ACC112 (cell line): ENCODE measurements at regions not wholly inside any gene's neighbourhood (a gene's known extent, or its start where the extent isn't known, plus 50 kb on each side); places are given as distances from the start of the nearest gene placed in this dataset.
"Not testable (repeated sequence)": the region's sequence is repeated elsewhere in the genome, so short reads cannot be mapped to it uniquely, and the experiment has no call there.

ENCODE experiments used
- H2AFZ ChIP-seq: fragments of 200-600 bp; sonication (generic); one replicate; pipeline ENCODE4 v1.6.0; 2017; ENCODE audit warnings: antibody characterized with exemption, low read length; ENCODE audit not compliant: unreplicated experiment
- H3K27ac ChIP-seq: fragments of 200-600 bp; sonication (generic); 2 replicates; pipeline ENCODE4 v1.5.1; 2014; ENCODE audit warnings: low read depth, mild to moderate bottlenecking, antibody characterized with exemption, low read length, moderate library complexity
- H3K27me3 ChIP-seq: fragments of 200-600 bp; sonication (generic); 2 replicates; pipeline ENCODE4 v1.6.1; 2014; ENCODE audit warnings: mild to moderate bottlenecking, antibody characterized with exemption, low read length, moderate library complexity, mixed read lengths; ENCODE audit not compliant: insufficient read depth
- H3K36me3 ChIP-seq: fragments of 200-600 bp; sonication (generic); 2 replicates; pipeline ENCODE4 v1.6.1; 2016; ENCODE audit warnings: mild to moderate bottlenecking, antibody characterized with exemption, low read length, moderate library complexity, mixed read lengths; ENCODE audit not compliant: insufficient read depth
- H3K4me1 ChIP-seq: fragments of 200-600 bp; sonication (generic); one replicate; pipeline ENCODE4 v1.6.1; 2016; ENCODE audit warnings: low read length, mixed read lengths; ENCODE audit not compliant: insufficient read depth, unreplicated experiment, control insufficient read depth
- H3K4me3 ChIP-seq: fragments of 200-600 bp; sonication (generic); 2 replicates; pipeline ENCODE4 v1.5.1; 2014; ENCODE audit warnings: mild to moderate bottlenecking, low read depth, low read length
- H3K79me2 ChIP-seq: fragments of 200-600 bp; sonication (generic); one replicate; pipeline ENCODE4 v1.6.0; 2016; ENCODE audit warnings: low read length; ENCODE audit not compliant: control insufficient read depth, unreplicated experiment, insufficient read depth

GRCh38 chr4:132813061-132813460 is 336.0 kb upstream of the PCDH10 start:
- not testable (repeated sequence) for H3K79me2 ChIP-seq, H3K4me3 ChIP-seq, H3K27me3 ChIP-seq, H2AFZ ChIP-seq, H3K27ac ChIP-seq, H3K36me3 ChIP-seq, H3K4me1 ChIP-seq

- Histone ChIP-seq H3K4me3 (no peak overlapping the region), H3K36me3 (no peaks in the 10 kb centered on the region), H3K27me3 (no peaks in the 10 kb centered on the region), H3K27ac (no peak overlapping the region), H2AFZ (no peak overlapping the region), H3K4me1 (no peaks in the 10 kb centered on the region), H3K79me2 (no peaks in the 10 kb centered on the region)
These were observed 331.0 kb upstream of the PCDH10 start for GRCh38 chr4:132818091-132818490.

GRCh38 chr4:132823419-132823818 is 325.7 kb upstream of the PCDH10 start:
- H3K79me2 ChIP-seq = no peaks in the 10 kb centered on the region
- no peak overlapping the region for H2AFZ ChIP-seq
- H3K27ac ChIP-seq = no peak overlapping the region
- no peaks in the 10 kb centered on the region for H3K36me3 ChIP-seq
- H3K4me1 ChIP-seq = no peaks in the 10 kb centered on the region
- H3K4me3 ChIP-seq = no peak overlapping the region
- H3K27me3 ChIP-seq = no peaks in the 10 kb centered on the region

- no peaks in the 10 kb centered on the region for H3K4me1 ChIP-seq
- H2AFZ ChIP-seq = no peak overlapping the region
- 0 out of 2 replicates have a peak overlapping the region, but pooled peaks have one; percentile 14 for H3K4me3 ChIP-seq
- no peaks in the 10 kb centered on the region for H3K36me3 ChIP-seq
- no peaks in the 10 kb centered on the region for H3K79me2 ChIP-seq
- no peaks in the 10 kb centered on the region for H3K27me3 ChIP-seq
- no peak overlapping the region for H3K27ac ChIP-seq
These were observed 324.3 kb upstream of the PCDH10 start for GRCh38 chr4:132824761-132825160.

GRCh38 chr4:132827522-132827921 is 321.6 kb upstream of the PCDH10 start:
- Histone ChIP-seq H3K4me3 (no peak overlapping the region), H2AFZ (no peak overlapping the region)

GRCh38 chr4:132838244-132838643 is 310.9 kb upstream of the PCDH10 start:
- Histone ChIP-seq H3K27me3 (no peaks in the 10 kb centered on the region), H3K27ac (no peak overlapping the region), H3K4me3 (no peak overlapping the region), H3K36me3 (no peaks in the 10 kb centered on the region), H2AFZ (no peak overlapping the region), H3K4me1 (no peaks in the 10 kb centered on the region), H3K79me2 (no peaks in the 10 kb centered on the region)

More at GRCh38 chr4:132827522-132827921, 321.6 kb upstream of the PCDH10 start:
- Histone ChIP-seq H3K27ac (no peak overlapping the region), H3K27me3 (no peaks in the 10 kb centered on the region), H3K4me1 (no peaks in the 10 kb centered on the region), H3K36me3 (no peaks in the 10 kb centered on the region), H3K79me2 (no peaks in the 10 kb centered on the region)

GRCh38 chr4:132839070-132839469 is 310.0 kb upstream of the PCDH10 start:
- no peaks in the 10 kb centered on the region for H3K79me2 ChIP-seq

GRCh38 chr4:132859929-132860328 is 289.2 kb upstream of the PCDH10 start:
- Histone ChIP-seq H3K4me1 (no peaks in the 10 kb centered on the region), H3K27ac (no peak overlapping the region), H3K27me3 (no peaks in the 10 kb centered on the region), H3K36me3 (no peaks in the 10 kb centered on the region), H3K79me2 (no peaks in the 10 kb centered on the region), H3K4me3 (no peak overlapping the region), H2AFZ (no peak overlapping the region)

More at GRCh38 chr4:132839070-132839469, 310.0 kb upstream of the PCDH10 start:
- no peak overlapping the region for H3K27ac ChIP-seq
- H3K36me3 ChIP-seq = no peaks in the 10 kb centered on the region
- no peaks in the 10 kb centered on the region for H3K4me1 ChIP-seq
- no peak overlapping the region for H3K4me3 ChIP-seq
- no peak overlapping the region for H2AFZ ChIP-seq
- no peaks in the 10 kb centered on the region for H3K27me3 ChIP-seq

GRCh38 chr4:132860976-132861375 is 288.1 kb upstream of the PCDH10 start:
- no peak overlapping the region for H3K27ac ChIP-seq
- H3K27me3 ChIP-seq = no peaks in the 10 kb centered on the region
- no peaks in the 10 kb centered on the region for H3K36me3 ChIP-seq
- H3K4me1 ChIP-seq = no peaks in the 10 kb centered on the region
- H2AFZ ChIP-seq = no peak overlapping the region
- H3K4me3 ChIP-seq = no peak overlapping the region
- no peaks in the 10 kb centered on the region for H3K79me2 ChIP-seq

- H3K27me3 ChIP-seq = no peaks in the 10 kb centered on the region
- H3K4me1 ChIP-seq = no peaks in the 10 kb centered on the region
- no peak overlapping the region for H3K4me3 ChIP-seq
- H3K36me3 ChIP-seq = no peaks in the 10 kb centered on the region
- no peak overlapping the region for H2AFZ ChIP-seq
- H3K79me2 ChIP-seq = no peaks in the 10 kb centered on the region
- H3K27ac ChIP-seq = no peak overlapping the region
These were observed 285.5 kb upstream of the PCDH10 start for GRCh38 chr4:132863619-132864018.

- Histone ChIP-seq H2AFZ (no peak overlapping the region), H3K27ac (no peak overlapping the region), H3K4me1 (no peaks in the 10 kb centered on the region), H3K79me2 (no peaks in the 10 kb centered on the region), H3K27me3 (no peaks in the 10 kb centered on the region), H3K36me3 (no peaks in the 10 kb centered on the region), H3K4me3 (no peak overlapping the region)
These were observed 283.6 kb upstream of the PCDH10 start for GRCh38 chr4:132865458-132865857.
